ENCODE measurements at regions not wholly inside any gene's neighbourhood (a gene's known extent, or its start where the extent isn't known, plus 50 kb on each side); places are given as distances from the start of the nearest gene placed in this dataset.

- TF ChIP-seq, protein P1, sequence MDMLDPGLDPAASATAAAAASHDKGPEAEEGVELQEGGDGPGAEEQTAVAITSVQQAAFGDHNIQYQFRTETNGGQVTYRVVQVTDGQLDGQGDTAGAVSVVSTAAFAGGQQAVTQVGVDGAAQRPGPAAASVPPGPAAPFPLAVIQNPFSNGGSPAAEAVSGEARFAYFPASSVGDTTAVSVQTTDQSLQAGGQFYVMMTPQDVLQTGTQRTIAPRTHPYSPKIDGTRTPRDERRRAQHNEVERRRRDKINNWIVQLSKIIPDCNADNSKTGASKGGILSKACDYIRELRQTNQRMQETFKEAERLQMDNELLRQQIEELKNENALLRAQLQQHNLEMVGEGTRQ (IDR thresholded peaks at IDR 0.05), result no peak
- TF ChIP-seq POLR2A (IDR thresholded peaks at IDR 0.05; ENCODE audit: low read length) (no peak), CTCF (IDR thresholded peaks at IDR 0.05) (no peak), KDM1A (IDR thresholded peaks at IDR 0.05; ENCODE audit: low read depth) (no peak), NR3C1 (IDR thresholded peaks at IDR 0.05) (no peak)
Observed at GRCh38 chrX:5646818-5647217, 581.8 kb downstream of the NLGN4X start.

All from A549 (cell line).